GM12878 (cell line): ENCODE measurements at regions not wholly inside any gene's neighbourhood (a gene's known extent, or its start where the extent isn't known, plus 50 kb on each side); places are given as distances from the start of the nearest gene placed in this dataset.

Experiments used
- ATAC-seq: fragments of 200-7000 bp; cut with Tn5 transposase; 3 replicates; pipeline ENCODE4 v1.9.1; 2020; ENCODE audit warnings: mild to moderate bottlenecking, moderate library complexity
- BruUV-seq: library from RNA; stranded (reverse); fragments of 400-500 nt; replicated peaks from 2 replicates; lab custom pipeline; 2021; lab: Mats Ljungman, UMichigan
- CTCF ChIA-PET: fragments of 300-600 bp; sonication (Branson Sonifier 250); formaldehyde crosslinking; extraction: SDS; loops from one replicate; lab custom pipeline; 2021; ENCODE audit warnings: inconsistent platforms; lab: Yijun Ruan, JAX
- POLR2A ChIA-PET: fragments of 350-600 bp; formaldehyde crosslinking; extraction: SDS; loops from one replicate; lab custom pipeline; 2021; ENCODE audit warnings: inconsistent platforms; lab: Charles Lee
- RAD21 ChIA-PET: fragments of 300-600 bp; sonication (Branson Sonifier 250); formaldehyde crosslinking; loops from one replicate; lab custom pipeline; 2023; ENCODE audit warnings: antibody characterized with exemption; ENCODE audit not compliant: unreplicated experiment; lab: Charles Lee
- SMC1A ChIA-PET: fragments of 300-600 bp; sonication (Branson Sonifier 250); formaldehyde crosslinking; loops from one replicate; lab custom pipeline; 2023; ENCODE audit not compliant: unreplicated experiment, uncharacterized antibody; lab: Charles Lee
- DNase-seq: peaks from one replicate; pipeline ENCODE4 v3.0.0-alpha.2; 2011; ENCODE audit warnings: low read depth, low spot score
- FAIRE-seq: peaks from 3 replicates; lab custom pipeline; 2011; peaks lifted over from hg19 to GRCh38; lab: Jason Lieb, UNC
- H2AFZ ChIP-seq: 2 replicates; pipeline ENCODE4 v1.6.0; 2011; ENCODE audit warnings: low read depth, low read length, control low read depth; ENCODE audit not compliant: control insufficient read depth
- H3K27ac ChIP-seq: 2 replicates; pipeline ENCODE4 v1.5.1; 2011; ENCODE audit warnings: control low read depth; ENCODE audit not compliant: control insufficient read depth, insufficient read depth
- H3K27me3 ChIP-seq, 2 experiments: replicated peaks in 1 of 2; 2 replicates each; pipeline versions ENCODE4 v1.6.0 to v1.6.1; 2011; ENCODE audit warnings: low read length in 1 of 2; ENCODE audit not compliant: control insufficient read depth in 2 of 2, insufficient read depth in 2 of 2
- H3K36me3 ChIP-seq, 2 experiments: 2 replicates each; pipeline ENCODE4 v1.5.1; 2011; ENCODE audit warnings: low read length in 1 of 2; ENCODE audit not compliant: control insufficient read depth in 2 of 2, insufficient read depth in 2 of 2
- H3K4me1 ChIP-seq: 2 replicates; pipeline ENCODE4 v1.6.1; 2011; ENCODE audit warnings: mild to moderate bottlenecking, low read length, moderate library complexity, mixed read lengths; ENCODE audit not compliant: control insufficient read depth, insufficient read depth
- H3K4me2 ChIP-seq: 2 replicates; pipeline ENCODE4 v1.6.0; 2011; ENCODE audit warnings: control low read depth; ENCODE audit not compliant: control insufficient read depth, insufficient read depth
- H3K4me3 ChIP-seq: fragments of 200-600 bp; sonication (generic); 2 replicates; pipeline ENCODE4 v1.5.1; 2016
- H3K79me2 ChIP-seq: 2 replicates; pipeline ENCODE4 v1.6.0; 2011; ENCODE audit warnings: low read length; ENCODE audit not compliant: control insufficient read depth, insufficient read depth
- H3K9ac ChIP-seq: 2 replicates; pipeline ENCODE4 v1.8.0; 2011; ENCODE audit warnings: low read length, control low read depth, mixed read lengths; ENCODE audit not compliant: control insufficient read depth, insufficient read depth
- H3K9me3 ChIP-seq: replicated peaks from 3 replicates; pipeline ENCODE4 v1.5.1; 2011; ENCODE audit warnings: mild to moderate bottlenecking, low read length; ENCODE audit not compliant: control insufficient read depth, insufficient read depth
- H4K20me1 ChIP-seq: 2 replicates; pipeline ENCODE4 v1.6.0; 2011; ENCODE audit not compliant: control insufficient read depth, insufficient read depth
- BCL11A ChIP-seq: IDR thresholded peaks from 2 replicates; pipeline ENCODE4 v1.6.1; 2011; ENCODE audit warnings: low read depth, low read length
- BMI1 ChIP-seq: fragments of 450-650 bp; IDR thresholded peaks from 2 replicates; pipeline ENCODE4 v1.6.1; 2016; ENCODE audit warnings: mild to moderate bottlenecking, moderate library complexity, borderline replicate concordance
- CTCF ChIP-seq, 3 experiments: IDR thresholded peaks in 2 of 3; conservative IDR thresholded peaks in 1 of 3; 2 replicates each; pipeline ENCODE4 v1.5.1; 2011; ENCODE audit warnings: low read depth in 3 of 3, low read length in 3 of 3, mild to moderate bottlenecking in 3 of 3, control low read depth in 2 of 3, moderate library complexity in 2 of 3, inconsistent platforms in 1 of 3, mixed read lengths in 1 of 3; ENCODE audit not compliant: control insufficient read depth in 2 of 3, insufficient read depth in 1 of 3; ENCODE audit errors: extremely low read depth in 1 of 3
- CUX1 ChIP-seq: IDR thresholded peaks from 2 replicates; pipeline ENCODE4 v1.6.1; 2012; ENCODE audit warnings: improper control_type of control experiment, low read depth, low read length; ENCODE audit not compliant: insufficient replicate concordance
- E2F4 ChIP-seq: IDR thresholded peaks from 2 replicates; pipeline ENCODE4 v1.6.1; 2012; ENCODE audit warnings: low read depth, low read length, improper control_type of control experiment
- EED ChIP-seq: sonication (generic); IDR thresholded peaks from 2 replicates; pipeline ENCODE4 v1.6.1; 2016; ENCODE audit warnings: antibody characterized with exemption, low read depth
- HDGF ChIP-seq: fragments of 450-650 bp; IDR thresholded peaks from 2 replicates; pipeline ENCODE4 v1.6.1; 2016; ENCODE audit warnings: antibody characterized with exemption
- MLLT1 ChIP-seq: fragments of 450-650 bp; IDR thresholded peaks from 2 replicates; pipeline ENCODE4 v1.6.1; 2016; ENCODE audit warnings: mild to moderate bottlenecking
- MTA3 ChIP-seq: IDR thresholded peaks from 2 replicates; pipeline ENCODE4 v1.6.1; 2012; ENCODE audit warnings: low read length, inconsistent platforms, borderline replicate concordance
- NFYA ChIP-seq: IDR thresholded peaks from 2 replicates; pipeline ENCODE4 v1.6.1; 2011; ENCODE audit warnings: low read depth, mild to moderate bottlenecking, low read length, improper control_type of control experiment, borderline replicate concordance
- POLR2A ChIP-seq: IDR thresholded peaks from 2 replicates; pipeline ENCODE4 v1.6.1; 2011; ENCODE audit warnings: low read depth, mild to moderate bottlenecking, low read length
- RBBP5 ChIP-seq: fragments of 200-600 bp; sonication (generic); conservative IDR thresholded peaks from 2 replicates; pipeline ENCODE4 v1.6.1; 2016
- SREBF2 ChIP-seq: IDR thresholded peaks from 2 replicates; pipeline ENCODE4 v1.6.1; 2012; ENCODE audit warnings: mild to moderate bottlenecking, low read length
- ZSCAN29 ChIP-seq: fragments of 450-650 bp; IDR thresholded peaks from 2 replicates; pipeline ENCODE4 v1.6.1; 2017; ENCODE audit warnings: mild to moderate bottlenecking, moderate library complexity
- WGBS: methylation state at CpG from one replicate; pipeline ENCODE4 v1.1.6; 2016; ENCODE audit warnings: low lambda C conversion rate; ENCODE audit not compliant: insufficient replicate concordance, insufficient coverage; ENCODE audit errors: missing lambda C conversion rate; 5-methylcytosine and 5-hydroxymethylcytosine counted together
- in situ Hi-C: fragments of 300-500 bp; cut with MboI; formaldehyde crosslinking; loops from 9 replicates; pipeline ENCODE4 v1.14.3; 2018; ENCODE audit warnings: mixed read lengths
- intact Hi-C: fragments of 100-400 bp; cut with micrococcal nuclease; formaldehyde crosslinking; loops from one replicate; pipeline ENCODE4 v1.14.2; 2022; ENCODE audit not compliant: unreplicated experiment

GRCh38 chr6:9638861-9639260 is 776.0 kb downstream of the TFAP2A start:
- Histone ChIP-seq H2AFZ (no peak overlapping the region), H3K27ac (no peak overlapping the region), H3K4me1 (no peaks in the 10 kb centered on the region), H3K4me2 (no peak overlapping the region), H3K4me3 (no peak overlapping the region), H3K36me3 (no peaks in the 10 kb centered on the region), H3K9ac (no peak overlapping the region), H4K20me1 (no peaks in the 10 kb centered on the region), H3K79me2 (no peaks in the 10 kb centered on the region), H3K27me3 (no peaks in the 10 kb centered on the region), H3K9me3 (no peaks in the 10 kb centered on the region)
- ChIA-PET POLR2A (interaction anchor here (0.7 kb wide), 1 partner anchor 13 kb away, joined by 3 read pairs; no protein-coding TSS in a partner anchor), SMC1A (interaction anchor here (0.7 to 3.7 kb wide), 2 partner anchors 9 to 16 kb away, joined by 4 to 15 read pairs; no protein-coding TSS in a partner anchor), RAD21 (interaction anchor here (1.1 kb wide), 1 partner anchor 16 kb away, joined by 3 read pairs; no protein-coding TSS in a partner anchor), CTCF (interaction anchor here (0.6 to 1.2 kb wide), 3 partner anchors 15 to 208 kb away, joined by 3 to 5 read pairs (median 3); no protein-coding TSS in a partner anchor)
- in situ Hi-C loops, result no loop called here
- WGBS, result 57% methylated on average over 3 of the region's 3 CpGs
- no TSS peak for BruUV-seq
- intact Hi-C loops, result no loop called here
- DNase-seq (no peak), FAIRE-seq (no peak), ATAC-seq (no peak)
- TF ChIP-seq EED (no peak), HDGF (no peak), BMI1 (no peak), CUX1 (no peak), CTCF (IDR thresholded peaks at IDR 0.05 in 2 of 3, conservative IDR thresholded peaks at IDR 0.05 in 1 of 3; ENCODE audit: control insufficient read depth in 2 of 3, extremely low read depth in 1 of 3, insufficient read depth in 1 of 3, low read depth in 3 of 3, low read length in 3 of 3) (no peak), RBBP5 (no peak), MLLT1 (no peak), MTA3 (no peak), SREBF2 (no peak), ZSCAN29 (no peak), E2F4 (no peak), BCL11A (no peak), POLR2A (no peak), NFYA (no peak)
